Esophagus squamous epithelium (tissue), 5 donors: ENCODE measurements at regions not wholly inside any gene's neighbourhood (a gene's known extent, or its start where the extent isn't known, plus 50 kb on each side); places are given as distances from the start of the nearest gene placed in this dataset.
A peak's percentile ranks its signal among the peaks of the same experiment; 100 is the strongest.

ENCODE experiments used
- DNase-seq: peaks from one replicate; lab custom pipeline; 2025; lab: John Stamatoyannopoulos, UW
- H3K27ac ChIP-seq, 4 donors: fragments of 200-600 bp; sonication (generic); one replicate each; pipeline ENCODE4 v1.5.1; 2016 to 2019; ENCODE audit warnings: mild to moderate bottlenecking in 1 of 4
- H3K27me3 ChIP-seq, 4 donors: fragments of 200-600 bp; sonication (generic); 1 replicate in 3 of 4; 2 replicates in 1 of 4; pipeline versions ENCODE4 v1.5.1 to v1.6.0; 2017 to 2021; ENCODE audit warnings: antibody characterized with exemption in 1 of 4
- H3K36me3 ChIP-seq, 3 donors: fragments of 200-600 bp; sonication (generic); one replicate each; pipeline ENCODE4 v1.5.1; 2016 to 2019
- H3K4me1 ChIP-seq, 3 donors: fragments of 200-600 bp; sonication (generic); one replicate each; pipeline ENCODE4 v1.5.1; 2017 to 2019
- H3K4me3 ChIP-seq, 4 donors: fragments of 200-600 bp; sonication (generic); 1 replicate in 3 of 4; 2 replicates in 1 of 4; pipeline ENCODE4 v1.5.1; 2016 to 2019; ENCODE audit warnings: mild to moderate bottlenecking in 2 of 4, moderate library complexity in 1 of 4
- H3K9me3 ChIP-seq, 3 donors: fragments of 200-600 bp; sonication (generic); one replicate each; pipeline ENCODE4 v1.5.1; 2016 to 2019
- CTCF ChIP-seq, 6 experiments: fragments of 450-650 bp in 4 of 6; fragments of 200-600 bp in 2 of 6; sonication (generic) in 2 of 6; IDR thresholded peaks; one replicate each; pipeline ENCODE4 v1.5.1; 2016 to 2019; ENCODE audit warnings: antibody characterized with exemption in 6 of 6, mild to moderate bottlenecking in 4 of 6, moderate library complexity in 4 of 6
- POLR2A ChIP-seq, 4 donors: fragments of 450-650 bp; IDR thresholded peaks; one replicate each; pipeline ENCODE4 v1.6.1; 2017; ENCODE audit warnings: antibody characterized with exemption in 4 of 4, mild to moderate bottlenecking in 4 of 4, moderate library complexity in 3 of 4
- WGBS, 2 donors: methylation state at CpG; one replicate each; pipeline ENCODE4 v1.1.5; 2018; 5-methylcytosine and 5-hydroxymethylcytosine counted together
- intact Hi-C: fragments of 100-400 bp; cut with DNase I; formaldehyde crosslinking; loops from one replicate; pipeline ENCODE4 v1.15.0; 2022
- donor health status: DM: yes; HTN: yes; CAD: no.

GRCh38 chr10:78717200-78717599 is 351.6 kb upstream of the ZMIZ1 start:
- intact Hi-C loops = no loop called here
- peak overlapping the region in 2 of 4 donors; percentile 38 to 51 for H3K27ac ChIP-seq
- H3K27me3 ChIP-seq = peaks cover 0 to 14% (median 0%) of the 10 kb centered on the region in 4 donors
- no peak for DNase-seq
- no peaks in the 10 kb centered on the region for H3K36me3 ChIP-seq
- WGBS, 2 donors = 54 to 74% methylated on average over 4 to 5 of the region's 5 CpGs
- peaks cover 0 to 6% (median 0%) of the 10 kb centered on the region in 3 donors for H3K4me1 ChIP-seq
- TF ChIP-seq POLR2A (IDR thresholded peaks at IDR 0.05) (no peak), CTCF (IDR thresholded peaks at IDR 0.05) (no peak)
- H3K4me3 ChIP-seq = no peak overlapping the region
- H3K9me3 ChIP-seq = no peaks in the 10 kb centered on the region

- DNase-seq = no peak
- intact Hi-C loops = no loop called here
Measured at GRCh38 chr10:78718032-78718572, 350.7 kb upstream of the ZMIZ1 start.

GRCh38 chr10:78719276-78719675 is 349.5 kb upstream of the ZMIZ1 start:
- Histone ChIP-seq H3K4me3 (no peak overlapping the region), H3K36me3 (no peaks in the 10 kb centered on the region), H3K27ac (no peak overlapping the region), H3K27me3 (peaks cover 0 to 16% (median 0%) of the 10 kb centered on the region in 4 donors), H3K4me1 (peaks cover 0 to 6% (median 0%) of the 10 kb centered on the region in 3 donors), H3K9me3 (no peaks in the 10 kb centered on the region)
- no peak for DNase-seq
- TF ChIP-seq POLR2A (IDR thresholded peaks at IDR 0.05) = no peak
- WGBS, 2 donors = 79 to 93% methylated on average over 7 to 9 of the region's 10 CpGs
- intact Hi-C loops = no loop called here

More at GRCh38 chr10:78718032-78718572, 350.7 kb upstream of the ZMIZ1 start:
- peaks cover 0 to 14% (median 0%) of the 10 kb centered on the region in 4 donors for H3K27me3 ChIP-seq
- H3K4me1 ChIP-seq = peaks cover 0 to 6% (median 0%) of the 10 kb centered on the region in 3 donors
- H3K27ac ChIP-seq = peak overlapping the region in 2 of 4 donors; percentile 38 to 51
- H3K4me3 ChIP-seq = no peak overlapping the region
- H3K9me3 ChIP-seq = no peaks in the 10 kb centered on the region
- H3K36me3 ChIP-seq = no peaks in the 10 kb centered on the region
- WGBS, 2 donors = 69% methylated on average over 2 of the region's 2 CpGs
- no peak for TF ChIP-seq POLR2A (IDR thresholded peaks at IDR 0.05)
- TF ChIP-seq CTCF (IDR thresholded peaks at IDR 0.05) = no peak

- WGBS, 2 donors = 77 to 80% methylated on average over 6 of the region's 6 CpGs
- intact Hi-C loops = no loop called here
- DNase-seq = no peak
Measured at GRCh38 chr10:78720091-78720490, 348.7 kb upstream of the ZMIZ1 start.

GRCh38 chr10:78721231-78721630 is 347.5 kb upstream of the ZMIZ1 start:
- 100% methylated on average over 1 of the region's 1 CpG; no CpG with 5 or more reads in 1 of the 2 donors for whole genome bisulfite sequencing, 2 donors
- TF ChIP-seq CTCF (IDR thresholded peaks at IDR 0.05) (no peak), POLR2A (IDR thresholded peaks at IDR 0.05) (no peak)
- intact Hi-C loops = no loop called here

More at GRCh38 chr10:78720091-78720490, 348.7 kb upstream of the ZMIZ1 start:
- Histone ChIP-seq H3K4me1 (peaks cover 0 to 6% (median 0%) of the 10 kb centered on the region in 3 donors), H3K9me3 (no peaks in the 10 kb centered on the region), H3K27ac (no peak overlapping the region), H3K27me3 (peaks cover 0 to 21% (median 0%) of the 10 kb centered on the region in 4 donors), H3K36me3 (no peaks in the 10 kb centered on the region), H3K4me3 (no peak overlapping the region)
- TF ChIP-seq CTCF (IDR thresholded peaks at IDR 0.05) (no peak), POLR2A (IDR thresholded peaks at IDR 0.05) (no peak)

More at GRCh38 chr10:78721231-78721630, 347.5 kb upstream of the ZMIZ1 start:
- no peaks in the 10 kb centered on the region for H3K9me3 ChIP-seq
- no peak for DNase-seq
- H3K36me3 ChIP-seq = no peaks in the 10 kb centered on the region
- no peak overlapping the region for H3K4me3 ChIP-seq
- peaks cover 0 to 21% (median 0%) of the 10 kb centered on the region in 4 donors for H3K27me3 ChIP-seq
- H3K27ac ChIP-seq = no peak overlapping the region
- H3K4me1 ChIP-seq = peaks cover 0 to 6% (median 0%) of the 10 kb centered on the region in 3 donors
